CD4-positive, alpha-beta T cell treated with Interleukin-10 for 1 hour (primary cell): ENCODE measurements at regions not wholly inside any gene's neighbourhood (a gene's known extent, or its start where the extent isn't known, plus 50 kb on each side); places are given as distances from the start of the nearest gene placed in this dataset.
A peak's percentile ranks its signal among the peaks of the same experiment; 100 is the strongest.

Source experiments
- DNase-seq: peaks from one replicate; pipeline ENCODE4 v3.0.0-alpha.2; 2020

- no peak for DNase-seq
Observed at GRCh38 chr4:100130964-100131363, 59.3 kb downstream of the DDIT4L start.

GRCh38 chr4:100130491-100130890, 59.8 kb downstream of the DDIT4L start:
- no peak for DNase-seq

- DNase-seq: no peak
Observed at GRCh38 chr4:100129774-100130173, 60.5 kb downstream of the DDIT4L start.

GRCh38 chr4:100128338-100128737, 61.9 kb downstream of the DDIT4L start:
- no peak for DNase-seq

- DNase-seq: no peak
Observed at GRCh38 chr4:100124715-100125114, 65.6 kb downstream of the DDIT4L start.

- no peak for DNase-seq
Observed at GRCh38 chr4:100118181-100118580, 72.1 kb downstream of the DDIT4L start.

- no peak for DNase-seq
Observed at GRCh38 chr4:100117750-100118149, 72.5 kb downstream of the DDIT4L start.

- DNase-seq: no peak
Observed at GRCh38 chr4:100114909-100115308, 75.4 kb downstream of the DDIT4L start.

- no peak for DNase-seq
Observed at GRCh38 chr4:100113732-100114131, 76.5 kb downstream of the DDIT4L start.

- DNase-seq: no peak
Observed at GRCh38 chr4:100113096-100113495, 77.2 kb downstream of the DDIT4L start.

GRCh38 chr4:100109921-100110320, 80.3 kb downstream of the DDIT4L start:
- no peak for DNase-seq

GRCh38 chr4:100108869-100109268, 81.4 kb downstream of the DDIT4L start:
- DNase-seq: no peak

- peak; percentile 36 for DNase-seq
Observed at GRCh38 chr4:100106982-100107381, 83.3 kb downstream of the DDIT4L start.

- no peak for DNase-seq
Observed at GRCh38 chr4:100103671-100104070, 86.6 kb downstream of the DDIT4L start.

GRCh38 chr4:100100985-100101384, 89.3 kb downstream of the DDIT4L start:
- DNase-seq: no peak

- DNase-seq: no peak
Observed at GRCh38 chr4:100099746-100100145, 90.5 kb downstream of the DDIT4L start.

GRCh38 chr4:100098681-100099080, 91.6 kb downstream of the DDIT4L start:
- DNase-seq: no peak

GRCh38 chr4:100098011-100098545, 92.2 kb downstream of the DDIT4L start:
- no peak for DNase-seq

GRCh38 chr4:100095729-100096595, 94.3 kb downstream of the DDIT4L start:
- peak; percentile 69 for DNase-seq

GRCh38 chr4:100093091-100093866, 97.0 kb downstream of the DDIT4L start:
- peak; percentile 93 for DNase-seq

GRCh38 chr4:100087743-100088142, 102.5 kb downstream of the DDIT4L start:
- no peak for DNase-seq

- no peak for DNase-seq
Observed at GRCh38 chr4:100086766-100087431, 103.4 kb downstream of the DDIT4L start.

GRCh38 chr4:100084892-100085291, 105.4 kb downstream of the DDIT4L start:
- no peak for DNase-seq
